Cardiac muscle cell (in vitro differentiated cells and primary cell): ENCODE measurements at regions not wholly inside any gene's neighbourhood (a gene's known extent, or its start where the extent isn't known, plus 50 kb on each side); places are given as distances from the start of the nearest gene placed in this dataset.
"Not testable (repeated sequence)": the region's sequence is repeated elsewhere in the genome, so short reads cannot be mapped to it uniquely, and the experiment has no call there.

Experiments used
- DNase-seq, 2 donors: peaks; one replicate each; pipeline versions ENCODE4 v3.0.0 to v3.0.0-alpha.2; 2010 to 2017; ENCODE audit warnings: low read depth in 1 of 2, low spot score in 1 of 2
- H3K27ac ChIP-seq: fragments of 200-600 bp; sonication (generic); 2 replicates; pipeline ENCODE4 v1.5.1; 2016
- H3K27me3 ChIP-seq: fragments of 200-600 bp; sonication (generic); 2 replicates; pipeline ENCODE4 v1.6.0; 2016; ENCODE audit warnings: control low read depth
- H3K36me3 ChIP-seq: fragments of 200-600 bp; sonication (generic); 2 replicates; pipeline ENCODE4 v1.5.1; 2016; ENCODE audit warnings: control low read depth
- H3K4me1 ChIP-seq: fragments of 200-600 bp; sonication (generic); 2 replicates; pipeline ENCODE4 v1.8.1; 2017; ENCODE audit warnings: low read depth, mild to moderate bottlenecking, mixed run types
- H3K4me3 ChIP-seq: fragments of 200-600 bp; sonication (generic); 2 replicates; pipeline ENCODE4 v1.5.1; 2016; ENCODE audit warnings: mild to moderate bottlenecking
- H3K9me3 ChIP-seq: fragments of 200-600 bp; sonication (generic); 2 replicates; pipeline ENCODE4 v1.5.1; 2017; ENCODE audit warnings: low read depth, mild to moderate bottlenecking, control low read depth
- TF ChIP-seq, protein P1 (sequence below): IDR thresholded peaks from 2 replicates; pipeline ENCODE4 v1.5.1; 2012; ENCODE audit warnings: low read depth, mild to moderate bottlenecking, low read length

DNA sequence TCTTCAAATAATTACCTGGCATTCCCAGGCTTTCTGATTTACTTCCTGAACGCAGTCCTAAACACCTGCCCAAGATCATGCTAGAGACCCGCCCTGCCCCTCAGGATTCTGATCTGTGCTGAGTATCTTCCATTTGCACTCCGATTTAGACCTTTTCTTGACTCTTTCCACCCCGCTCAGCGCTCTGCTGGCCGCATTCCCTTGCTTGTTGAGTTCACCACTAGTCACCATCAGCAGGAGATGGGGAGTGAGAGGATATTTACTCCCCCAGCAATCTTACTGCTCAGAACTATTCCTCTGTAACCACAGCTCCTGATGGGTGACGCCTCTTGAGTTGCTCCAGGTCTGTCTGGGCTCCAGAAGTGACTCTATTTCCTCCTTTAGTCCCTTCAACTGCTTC lies 419.4 kb upstream of the MIR17HG start:
- Histone ChIP-seq H3K9me3 (no peaks in the 10 kb centered on the region), H3K27me3 (no peaks in the 10 kb centered on the region), H3K4me1 (peaks cover 9% of the 10 kb centered on the region), H3K4me3 (no peak overlapping the region), H3K36me3 (no peaks in the 10 kb centered on the region), H3K27ac (no peak overlapping the region)
- DNase-seq = no peak
- TF ChIP-seq, protein P1, sequence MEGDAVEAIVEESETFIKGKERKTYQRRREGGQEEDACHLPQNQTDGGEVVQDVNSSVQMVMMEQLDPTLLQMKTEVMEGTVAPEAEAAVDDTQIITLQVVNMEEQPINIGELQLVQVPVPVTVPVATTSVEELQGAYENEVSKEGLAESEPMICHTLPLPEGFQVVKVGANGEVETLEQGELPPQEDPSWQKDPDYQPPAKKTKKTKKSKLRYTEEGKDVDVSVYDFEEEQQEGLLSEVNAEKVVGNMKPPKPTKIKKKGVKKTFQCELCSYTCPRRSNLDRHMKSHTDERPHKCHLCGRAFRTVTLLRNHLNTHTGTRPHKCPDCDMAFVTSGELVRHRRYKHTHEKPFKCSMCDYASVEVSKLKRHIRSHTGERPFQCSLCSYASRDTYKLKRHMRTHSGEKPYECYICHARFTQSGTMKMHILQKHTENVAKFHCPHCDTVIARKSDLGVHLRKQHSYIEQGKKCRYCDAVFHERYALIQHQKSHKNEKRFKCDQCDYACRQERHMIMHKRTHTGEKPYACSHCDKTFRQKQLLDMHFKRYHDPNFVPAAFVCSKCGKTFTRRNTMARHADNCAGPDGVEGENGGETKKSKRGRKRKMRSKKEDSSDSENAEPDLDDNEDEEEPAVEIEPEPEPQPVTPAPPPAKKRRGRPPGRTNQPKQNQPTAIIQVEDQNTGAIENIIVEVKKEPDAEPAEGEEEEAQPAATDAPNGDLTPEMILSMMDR = no peak

DNA sequence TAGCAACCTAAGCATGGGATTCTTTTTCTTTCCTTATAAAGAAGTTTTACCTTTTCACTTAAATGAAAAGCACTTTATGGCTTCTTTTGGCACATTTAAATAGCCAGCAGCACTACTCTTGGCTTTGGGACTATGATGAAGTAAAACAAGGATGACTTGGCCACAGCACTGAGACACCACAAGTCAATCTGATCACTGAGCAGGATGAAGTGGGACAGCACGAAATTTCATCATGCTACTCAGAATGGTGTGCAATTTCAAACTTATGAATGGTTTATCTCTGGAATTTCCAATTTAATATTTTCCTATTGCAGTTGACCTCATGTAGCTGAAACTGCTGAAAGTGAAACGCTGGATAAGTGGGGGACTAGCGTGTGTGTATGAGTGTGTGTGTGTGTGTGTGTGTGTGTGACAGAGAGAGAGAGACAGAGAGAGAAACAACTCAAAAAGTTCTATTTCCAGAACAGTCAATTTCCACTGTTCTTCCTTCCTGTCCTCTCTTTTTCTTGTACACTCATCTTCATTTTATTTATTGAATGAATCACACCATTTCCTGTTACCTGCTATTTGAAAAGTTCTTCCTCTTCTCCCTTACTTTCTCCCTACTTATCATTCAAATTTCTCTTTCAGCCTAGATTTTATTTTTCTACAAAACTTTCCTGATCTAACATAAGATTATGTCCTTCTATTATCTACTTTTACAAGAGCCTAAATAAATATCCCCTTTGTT lies 414.2 kb upstream of the MIR17HG start:
- TF ChIP-seq, protein P1 = no peak
- Histone ChIP-seq H3K4me1 (no peaks in the 10 kb centered on the region), H3K4me3 (no peak overlapping the region), H3K27ac (no peak overlapping the region), H3K9me3 (no peaks in the 10 kb centered on the region), H3K27me3 (no peaks in the 10 kb centered on the region), H3K36me3 (no peaks in the 10 kb centered on the region)
- no peak for DNase-seq

DNA sequence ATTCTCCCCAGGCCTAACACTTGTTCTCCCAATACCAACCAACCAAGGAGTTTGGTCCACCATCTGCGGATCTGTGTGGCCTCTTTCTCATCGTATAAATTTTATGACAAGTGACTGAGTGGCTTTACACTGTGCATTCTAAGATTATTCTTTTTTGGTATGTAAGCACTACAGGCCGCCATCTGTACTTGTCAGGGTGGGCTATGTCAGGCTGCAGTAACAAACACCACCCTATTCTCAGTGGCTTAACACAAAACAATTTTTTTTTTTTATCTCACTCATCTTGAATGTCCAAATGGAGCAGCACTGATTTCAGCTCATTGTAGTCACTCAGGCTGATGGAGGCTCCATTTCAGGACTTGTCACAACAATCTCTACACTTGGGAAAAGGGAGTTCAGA lies 412.7 kb upstream of the MIR17HG start:
- no peak for DNase-seq
- Histone ChIP-seq H3K27ac (no peak overlapping the region), H3K36me3 (no peaks in the 10 kb centered on the region), H3K27me3 (no peaks in the 10 kb centered on the region), H3K4me1 (no peaks in the 10 kb centered on the region), H3K9me3 (no peaks in the 10 kb centered on the region), H3K4me3 (no peak overlapping the region)
- TF ChIP-seq, protein P1 = no peak

DNA sequence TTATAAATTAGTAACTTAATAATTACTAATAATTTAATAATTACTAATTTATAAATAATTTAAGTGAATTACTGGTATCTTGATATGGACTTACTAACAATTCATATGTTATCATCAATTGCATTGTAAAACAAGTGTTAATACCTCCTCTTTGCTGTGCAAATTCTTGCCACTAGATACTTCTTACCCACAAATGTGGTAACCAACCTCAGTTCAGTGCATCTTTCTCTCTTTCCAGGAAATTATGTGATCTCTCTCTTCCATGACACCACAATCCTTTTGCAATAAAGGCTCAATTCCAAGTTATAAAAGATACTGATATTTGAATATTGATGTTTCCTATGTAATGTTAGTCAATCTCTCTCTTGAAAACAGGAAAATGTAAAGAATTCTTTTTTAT lies 408.6 kb upstream of the MIR17HG start:
- no peak overlapping the region for H3K4me3 ChIP-seq
- H3K9me3 ChIP-seq = no peaks in the 10 kb centered on the region
- no peaks in the 10 kb centered on the region for H3K27me3 ChIP-seq
- no peak for DNase-seq
- no peaks in the 10 kb centered on the region for H3K36me3 ChIP-seq
- no peaks in the 10 kb centered on the region for H3K4me1 ChIP-seq
- no peak overlapping the region for H3K27ac ChIP-seq
- TF ChIP-seq, protein P1 = no peak

DNA sequence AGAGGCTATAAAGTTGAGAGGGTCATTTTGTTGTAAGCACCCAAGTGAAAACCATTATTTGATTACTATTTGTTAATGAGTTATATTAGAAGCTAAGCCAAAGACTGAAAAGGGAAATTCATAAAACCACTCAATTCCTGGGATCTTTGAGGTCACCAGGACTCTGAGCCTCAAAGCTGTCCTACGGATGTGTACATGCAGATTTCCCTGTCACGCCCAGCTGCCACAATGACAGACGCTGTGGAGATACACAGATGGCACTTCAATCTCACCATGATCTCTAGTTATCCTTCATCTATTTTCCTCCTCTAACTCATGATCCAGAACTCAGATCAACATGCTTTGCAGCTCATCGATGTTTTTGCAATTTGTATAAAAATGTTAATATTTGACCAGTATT lies 403.5 kb upstream of the MIR17HG start:
- DNase-seq = no peak
- H3K27ac ChIP-seq = no peak overlapping the region
- TF ChIP-seq, protein P1 = no peak

DNA sequence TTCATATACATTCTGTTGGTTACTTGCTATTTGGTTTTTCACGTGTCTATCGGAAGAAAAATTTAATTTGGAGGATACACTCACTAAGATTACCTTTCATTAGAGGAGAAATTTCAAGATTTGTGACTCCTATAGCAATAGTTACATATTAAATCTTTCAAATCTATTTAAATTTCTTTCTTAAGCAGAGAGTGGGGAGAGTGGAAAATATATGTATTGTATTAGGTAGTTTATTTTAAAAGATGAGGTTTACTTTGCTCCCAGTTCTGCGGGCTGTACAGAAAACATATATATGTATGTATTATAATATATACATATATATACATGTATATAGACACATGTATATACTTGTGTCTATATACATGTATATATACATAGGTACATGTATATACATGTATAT lies 402.3 kb upstream of the MIR17HG start:
- not testable (repeated sequence) for H3K4me1 ChIP-seq, DNase-seq, H3K27me3 ChIP-seq, H3K27ac ChIP-seq, H3K4me3 ChIP-seq, H3K9me3 ChIP-seq, H3K36me3 ChIP-seq

More for the DNA sequence above, 403.5 kb upstream of the MIR17HG start:
- Histone ChIP-seq H3K27me3 (no peaks in the 10 kb centered on the region), H3K4me3 (no peak overlapping the region), H3K36me3 (no peaks in the 10 kb centered on the region), H3K4me1 (no peaks in the 10 kb centered on the region), H3K9me3 (no peaks in the 10 kb centered on the region)

DNA sequence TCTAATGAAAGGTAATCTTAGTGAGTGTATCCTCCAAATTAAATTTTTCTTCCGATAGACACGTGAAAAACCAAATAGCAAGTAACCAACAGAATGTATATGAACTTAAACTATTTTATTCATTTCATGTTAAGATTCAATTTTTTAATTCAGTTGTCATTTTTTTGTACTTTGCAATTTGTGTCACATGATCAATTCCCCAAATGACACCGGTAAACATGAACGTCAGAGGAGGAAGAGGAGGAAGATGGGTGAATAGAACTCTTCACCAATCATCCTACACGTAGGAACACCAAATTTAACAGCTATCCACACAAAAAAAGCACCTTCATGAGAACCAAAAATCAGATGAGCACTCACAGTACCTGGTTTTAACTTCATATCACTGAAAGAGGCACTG lies 401.4 kb upstream of the MIR17HG start:
- H3K27ac ChIP-seq, H3K4me3 ChIP-seq, H3K36me3 ChIP-seq, H3K9me3 ChIP-seq, H3K27me3 ChIP-seq, DNase-seq, H3K4me1 ChIP-seq: not testable (repeated sequence)
